HG03342 (cell line): ENCODE measurements at regions not wholly inside any gene's neighbourhood (a gene's known extent, or its start where the extent isn't known, plus 50 kb on each side); places are given as distances from the start of the nearest gene placed in this dataset.
"Not testable (repeated sequence)": the region's sequence is repeated elsewhere in the genome, so short reads cannot be mapped to it uniquely, and the experiment has no call there.

Experiments
- ATAC-seq: cut with Tn5 transposase; IDR thresholded peaks from one replicate; pipeline ENCODE4 v1.9.1; 2021; ENCODE audit warnings: mild to moderate bottlenecking, moderate library complexity; ENCODE audit not compliant: unreplicated experiment

DNA sequence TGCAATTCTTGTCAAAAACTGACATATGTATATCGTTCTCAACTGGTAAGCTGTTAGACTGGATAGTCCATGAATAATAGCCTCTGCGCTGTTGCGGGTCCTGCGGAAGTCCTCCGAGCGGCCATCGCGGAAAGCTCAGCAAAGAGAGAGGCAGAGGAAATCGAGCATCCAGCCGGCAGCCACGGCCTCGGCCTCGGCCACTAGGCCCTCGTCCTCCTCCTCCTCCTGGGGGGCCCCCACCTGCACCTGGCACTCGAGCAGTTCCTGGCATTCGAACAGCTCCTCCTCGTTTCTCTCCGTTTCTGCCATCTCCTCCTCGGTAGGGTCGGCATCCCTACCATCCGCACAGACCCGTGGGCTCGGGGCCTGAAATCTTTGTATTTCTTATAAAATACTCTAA is 111.2 kb upstream of the CYLC1 start:
- ATAC-seq = not testable (repeated sequence)

DNA sequence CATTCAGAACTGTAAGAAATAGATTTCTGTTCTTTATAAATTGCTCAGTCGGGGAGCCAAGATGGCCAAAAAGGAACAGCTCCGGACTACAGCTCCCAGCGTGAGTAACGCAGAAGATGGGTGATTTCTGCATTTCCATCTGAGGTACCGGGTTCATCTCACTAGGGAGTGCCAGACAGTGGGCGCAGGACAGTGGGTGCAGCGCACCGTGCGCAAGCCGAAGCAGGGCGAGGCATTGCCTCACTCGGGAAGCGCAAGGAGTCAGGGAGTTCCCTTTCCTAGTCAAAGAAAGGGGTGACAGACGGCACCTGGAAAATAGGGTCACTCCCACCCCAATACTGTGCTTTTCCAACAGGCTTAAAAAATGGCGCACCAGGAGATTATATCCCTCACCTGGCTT is 110.5 kb upstream of the CYLC1 start:
- ATAC-seq = not testable (repeated sequence)

DNA sequence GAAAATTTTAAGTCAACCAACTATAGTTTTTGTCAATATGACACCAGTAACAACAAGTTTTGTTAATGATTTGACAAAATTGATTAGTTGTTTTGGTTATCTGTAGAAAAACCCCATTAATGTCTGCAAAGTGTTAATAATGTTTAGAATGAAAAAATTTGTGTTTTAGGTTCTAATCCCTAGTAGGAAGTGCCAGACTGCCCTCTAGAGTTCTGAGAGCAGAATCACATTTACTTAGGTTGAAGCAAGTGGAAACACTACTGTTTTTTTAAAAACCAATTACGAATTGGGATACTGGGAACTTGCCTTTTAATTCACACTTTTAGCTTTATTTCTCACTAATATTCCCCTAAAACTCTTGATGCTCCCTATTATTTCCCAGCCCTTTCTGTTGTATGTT is 101.1 kb upstream of the CYLC1 start:
- peak; percentile 74 for ATAC-seq

DNA sequence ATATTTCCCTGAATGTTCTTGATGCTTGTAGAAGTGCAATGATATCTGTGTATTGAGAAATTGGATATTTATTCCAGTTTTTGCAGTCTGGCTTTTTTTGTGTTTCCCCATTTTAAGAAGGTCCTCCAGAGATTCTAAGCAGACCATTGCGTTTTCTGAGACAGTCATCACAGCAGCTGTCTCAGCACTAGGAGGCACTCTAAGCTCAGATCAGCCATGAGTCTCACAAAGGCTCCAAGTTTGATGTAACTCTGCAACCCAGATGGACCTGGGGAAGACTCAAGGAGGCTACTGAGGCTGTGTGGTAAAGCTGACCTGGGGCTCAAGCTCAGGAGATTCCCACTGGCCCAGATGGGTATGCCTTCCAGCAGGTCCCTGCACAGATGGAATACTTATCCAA is 89.3 kb upstream of the CYLC1 start:
- peak; percentile 49 for ATAC-seq
